IMR-90 (cell line): ENCODE measurements at regions not wholly inside any gene's neighbourhood (a gene's known extent, or its start where the extent isn't known, plus 50 kb on each side); places are given as distances from the start of the nearest gene placed in this dataset.

Experiments used
- BHLHE40 ChIP-seq: fragments of 150-350 bp; IDR thresholded peaks from 2 replicates; pipeline ENCODE4 v1.6.1; 2016; ENCODE audit warnings: mild to moderate bottlenecking, low read depth, low read length
- CEBPB ChIP-seq: IDR thresholded peaks from 2 replicates; pipeline ENCODE4 v1.6.1; 2012; ENCODE audit warnings: low read depth, low read length, improper control_type of control experiment
- CHD1 ChIP-seq: IDR thresholded peaks from 2 replicates; pipeline ENCODE4 v1.6.1; 2012; ENCODE audit warnings: low read depth, low read length, improper control_type of control experiment
- ELK1 ChIP-seq: fragments of 150-350 bp; IDR thresholded peaks from 2 replicates; pipeline ENCODE4 v1.6.1; 2016; ENCODE audit warnings: low read depth, mild to moderate bottlenecking, low read length, moderate library complexity, borderline replicate concordance
- FOS ChIP-seq: fragments of 150-350 bp; IDR thresholded peaks from 2 replicates; pipeline ENCODE4 v1.6.1; 2016; ENCODE audit warnings: low read depth, low read length
- MAZ ChIP-seq: IDR thresholded peaks from 2 replicates; pipeline ENCODE4 v1.6.1; 2012; ENCODE audit warnings: low read depth, mild to moderate bottlenecking, low read length, improper control_type of control experiment, moderate library complexity, borderline replicate concordance
- POLR2A ChIP-seq: IDR thresholded peaks from 2 replicates; pipeline ENCODE4 v1.6.1; 2012; ENCODE audit warnings: mild to moderate bottlenecking, low read depth, low read length
- RAD21 ChIP-seq: IDR thresholded peaks from 2 replicates; pipeline ENCODE4 v1.6.1; 2012; ENCODE audit warnings: low read length, improper control_type of control experiment
- RCOR1 ChIP-seq: IDR thresholded peaks from 2 replicates; pipeline ENCODE4 v1.6.1; 2012; ENCODE audit warnings: mild to moderate bottlenecking, low read length, improper control_type of control experiment; ENCODE audit not compliant: insufficient replicate concordance
- RFX5 ChIP-seq: IDR thresholded peaks from 2 replicates; pipeline ENCODE4 v1.8.0; 2012; ENCODE audit warnings: low read depth, mild to moderate bottlenecking, low read length, moderate library complexity
- SMC3 ChIP-seq: fragments of 150-350 bp; IDR thresholded peaks from 2 replicates; pipeline ENCODE4 v1.6.1; 2016; ENCODE audit warnings: low read depth, mild to moderate bottlenecking, antibody characterized with exemption, low read length, moderate library complexity
- TF ChIP-seq, protein P1 (sequence below): conservative IDR thresholded peaks from 2 replicates; pipeline ENCODE4 v1.5.1; 2012; ENCODE audit warnings: mild to moderate bottlenecking, low read depth, low read length, improper control_type of control experiment
- TF ChIP-seq, protein P2 (sequence below): fragments of 150-350 bp; IDR thresholded peaks from 2 replicates; pipeline ENCODE4 v1.6.1; 2017; ENCODE audit warnings: mild to moderate bottlenecking, antibody characterized with exemption, low read length, low read depth

DNA sequence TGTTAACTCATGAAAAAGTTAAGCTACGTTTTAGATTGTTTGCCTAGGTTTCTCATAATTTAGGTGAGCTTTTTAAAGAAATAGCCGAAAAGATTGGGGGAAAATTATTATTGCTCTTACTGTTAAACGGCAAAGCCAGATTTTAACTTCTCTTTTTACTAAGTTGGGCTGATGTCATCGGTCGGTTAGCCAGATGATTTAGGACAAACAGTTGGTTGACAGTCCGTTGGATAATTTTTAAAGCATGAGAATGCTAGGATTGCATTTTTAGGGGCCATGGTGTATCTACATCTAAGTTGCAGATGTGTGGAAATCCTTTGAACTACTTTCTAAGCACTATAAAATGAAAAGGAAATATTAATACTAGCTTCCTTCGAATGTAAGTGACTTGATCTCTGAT lies 280.9 kb upstream of the AKR1E2 start:
- TF ChIP-seq POLR2A (no peak), RCOR1 (no peak), SMC3 (no peak), CEBPB (no peak), CHD1 (no peak), RAD21 (no peak), FOS (no peak), RFX5 (no peak), BHLHE40 (no peak), ELK1 (no peak), MAZ (no peak)
- TF ChIP-seq, protein P1, sequence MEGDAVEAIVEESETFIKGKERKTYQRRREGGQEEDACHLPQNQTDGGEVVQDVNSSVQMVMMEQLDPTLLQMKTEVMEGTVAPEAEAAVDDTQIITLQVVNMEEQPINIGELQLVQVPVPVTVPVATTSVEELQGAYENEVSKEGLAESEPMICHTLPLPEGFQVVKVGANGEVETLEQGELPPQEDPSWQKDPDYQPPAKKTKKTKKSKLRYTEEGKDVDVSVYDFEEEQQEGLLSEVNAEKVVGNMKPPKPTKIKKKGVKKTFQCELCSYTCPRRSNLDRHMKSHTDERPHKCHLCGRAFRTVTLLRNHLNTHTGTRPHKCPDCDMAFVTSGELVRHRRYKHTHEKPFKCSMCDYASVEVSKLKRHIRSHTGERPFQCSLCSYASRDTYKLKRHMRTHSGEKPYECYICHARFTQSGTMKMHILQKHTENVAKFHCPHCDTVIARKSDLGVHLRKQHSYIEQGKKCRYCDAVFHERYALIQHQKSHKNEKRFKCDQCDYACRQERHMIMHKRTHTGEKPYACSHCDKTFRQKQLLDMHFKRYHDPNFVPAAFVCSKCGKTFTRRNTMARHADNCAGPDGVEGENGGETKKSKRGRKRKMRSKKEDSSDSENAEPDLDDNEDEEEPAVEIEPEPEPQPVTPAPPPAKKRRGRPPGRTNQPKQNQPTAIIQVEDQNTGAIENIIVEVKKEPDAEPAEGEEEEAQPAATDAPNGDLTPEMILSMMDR = no peak
- TF ChIP-seq, protein P2, sequence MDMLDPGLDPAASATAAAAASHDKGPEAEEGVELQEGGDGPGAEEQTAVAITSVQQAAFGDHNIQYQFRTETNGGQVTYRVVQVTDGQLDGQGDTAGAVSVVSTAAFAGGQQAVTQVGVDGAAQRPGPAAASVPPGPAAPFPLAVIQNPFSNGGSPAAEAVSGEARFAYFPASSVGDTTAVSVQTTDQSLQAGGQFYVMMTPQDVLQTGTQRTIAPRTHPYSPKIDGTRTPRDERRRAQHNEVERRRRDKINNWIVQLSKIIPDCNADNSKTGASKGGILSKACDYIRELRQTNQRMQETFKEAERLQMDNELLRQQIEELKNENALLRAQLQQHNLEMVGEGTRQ = no peak
